ENCODE measurements at regions not wholly inside any gene's neighbourhood (a gene's known extent, or its start where the extent isn't known, plus 50 kb on each side); places are given as distances from the start of the nearest gene placed in this dataset.

DNA sequence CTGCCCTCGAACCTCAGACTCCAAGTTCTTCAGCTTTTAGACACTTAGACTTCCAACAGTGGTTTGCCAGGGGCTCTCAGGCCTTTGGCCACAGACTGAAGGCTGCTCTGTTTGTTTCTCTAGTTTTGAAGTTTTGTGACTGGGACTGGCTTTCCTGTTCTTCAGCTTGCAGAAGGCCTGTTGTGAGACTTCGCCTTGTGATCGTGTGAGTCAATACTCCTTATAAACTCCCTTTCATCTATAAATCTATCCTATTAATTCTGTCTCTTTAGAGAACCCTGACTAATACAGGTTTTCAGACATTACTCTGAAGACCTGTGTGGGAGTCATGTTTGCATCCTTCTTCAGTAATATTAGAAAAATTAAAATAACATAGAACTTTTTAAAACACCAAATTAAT, 289.1 kb downstream of the RMST start:
- TF ChIP-seq, protein P1, sequence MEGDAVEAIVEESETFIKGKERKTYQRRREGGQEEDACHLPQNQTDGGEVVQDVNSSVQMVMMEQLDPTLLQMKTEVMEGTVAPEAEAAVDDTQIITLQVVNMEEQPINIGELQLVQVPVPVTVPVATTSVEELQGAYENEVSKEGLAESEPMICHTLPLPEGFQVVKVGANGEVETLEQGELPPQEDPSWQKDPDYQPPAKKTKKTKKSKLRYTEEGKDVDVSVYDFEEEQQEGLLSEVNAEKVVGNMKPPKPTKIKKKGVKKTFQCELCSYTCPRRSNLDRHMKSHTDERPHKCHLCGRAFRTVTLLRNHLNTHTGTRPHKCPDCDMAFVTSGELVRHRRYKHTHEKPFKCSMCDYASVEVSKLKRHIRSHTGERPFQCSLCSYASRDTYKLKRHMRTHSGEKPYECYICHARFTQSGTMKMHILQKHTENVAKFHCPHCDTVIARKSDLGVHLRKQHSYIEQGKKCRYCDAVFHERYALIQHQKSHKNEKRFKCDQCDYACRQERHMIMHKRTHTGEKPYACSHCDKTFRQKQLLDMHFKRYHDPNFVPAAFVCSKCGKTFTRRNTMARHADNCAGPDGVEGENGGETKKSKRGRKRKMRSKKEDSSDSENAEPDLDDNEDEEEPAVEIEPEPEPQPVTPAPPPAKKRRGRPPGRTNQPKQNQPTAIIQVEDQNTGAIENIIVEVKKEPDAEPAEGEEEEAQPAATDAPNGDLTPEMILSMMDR (IDR thresholded peaks at IDR 0.05), result no peak
- TF ChIP-seq POLR2A (IDR thresholded peaks at IDR 0.05), result no peak

Data from thyroid gland (tissue), 4 donors.